Astrocyte of the hippocampus (primary cell): ENCODE measurements at regions not wholly inside any gene's neighbourhood (a gene's known extent, or its start where the extent isn't known, plus 50 kb on each side); places are given as distances from the start of the nearest gene placed in this dataset.
A peak's percentile ranks its signal among the peaks of the same experiment; 100 is the strongest.

ENCODE experiments used
- DNase-seq: peaks from one replicate; pipeline ENCODE4 v3.0.0; 2011; ENCODE audit warnings: low read depth, low spot score

- no peak for DNase-seq
These were observed 61.6 kb downstream of the LSM5 start for GRCh38 chr7:32428546-32428945.

- DNase-seq, result peak; percentile 96
These were observed 62.4 kb downstream of the LSM5 start for GRCh38 chr7:32427769-32428291.

DNA sequence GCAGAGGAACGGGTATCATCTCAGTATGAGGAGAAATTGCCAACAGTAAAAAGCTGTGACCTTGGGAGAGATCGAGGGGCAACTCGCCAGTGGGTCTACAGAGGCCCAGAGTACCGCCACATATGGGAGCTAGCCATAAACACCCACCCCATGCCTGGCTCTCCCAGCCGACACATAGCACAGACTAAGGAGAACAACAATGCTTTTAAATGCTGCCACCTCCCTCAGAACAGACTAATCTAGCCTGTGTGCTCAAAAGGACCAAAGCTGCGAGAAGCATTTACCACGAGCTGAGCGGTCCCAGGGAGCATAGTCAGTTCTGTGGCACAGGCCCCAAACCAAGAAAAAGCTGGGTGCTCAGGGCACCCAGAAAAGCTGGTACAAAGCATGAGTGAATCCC lies 73.3 kb downstream of the LSM5 start:
- DNase-seq, result no peak

DNA sequence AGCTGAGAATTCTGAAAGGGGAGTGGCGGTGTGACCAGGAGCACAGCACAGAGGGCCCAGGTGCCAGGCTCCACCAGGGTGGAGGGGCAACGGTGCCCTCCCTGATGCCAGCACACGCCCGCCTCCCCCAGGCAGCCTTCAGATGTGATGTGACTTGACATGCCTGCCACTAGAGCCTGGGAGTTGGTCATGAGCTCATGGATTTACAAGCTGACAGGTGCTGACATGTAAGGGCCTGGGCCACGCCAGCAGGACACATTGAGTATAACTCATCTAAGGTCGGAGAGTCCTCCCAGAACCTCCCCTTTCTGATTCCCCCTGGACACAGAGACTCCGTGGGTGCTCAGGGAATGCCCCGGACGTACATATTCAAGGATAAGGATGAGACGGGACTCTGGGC lies 74.2 kb downstream of the LSM5 start:
- DNase-seq, result no peak

DNA sequence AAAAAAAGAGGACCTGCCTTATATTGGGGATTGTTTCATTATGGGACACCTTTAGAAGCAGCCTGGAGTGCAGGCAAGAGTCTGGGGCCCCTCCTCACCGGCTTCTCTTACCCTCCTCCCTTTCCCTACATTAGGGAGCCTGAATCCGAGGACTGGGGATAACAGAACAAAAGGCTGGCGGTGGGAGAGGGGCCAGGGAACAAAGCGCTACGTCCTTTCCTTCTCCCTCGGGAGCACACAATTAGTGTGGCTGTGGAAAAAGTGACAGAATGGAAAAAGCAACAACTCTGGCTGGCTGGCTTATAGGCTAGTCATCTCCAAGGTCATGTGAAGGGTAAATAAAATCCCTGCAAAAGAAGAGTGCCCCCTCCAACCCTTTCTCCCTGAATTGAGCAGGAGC lies 74.7 kb downstream of the LSM5 start:
- DNase-seq, result no peak

- no peak for DNase-seq
These were observed 77.7 kb downstream of the LSM5 start for GRCh38 chr7:32412471-32412870.

DNA sequence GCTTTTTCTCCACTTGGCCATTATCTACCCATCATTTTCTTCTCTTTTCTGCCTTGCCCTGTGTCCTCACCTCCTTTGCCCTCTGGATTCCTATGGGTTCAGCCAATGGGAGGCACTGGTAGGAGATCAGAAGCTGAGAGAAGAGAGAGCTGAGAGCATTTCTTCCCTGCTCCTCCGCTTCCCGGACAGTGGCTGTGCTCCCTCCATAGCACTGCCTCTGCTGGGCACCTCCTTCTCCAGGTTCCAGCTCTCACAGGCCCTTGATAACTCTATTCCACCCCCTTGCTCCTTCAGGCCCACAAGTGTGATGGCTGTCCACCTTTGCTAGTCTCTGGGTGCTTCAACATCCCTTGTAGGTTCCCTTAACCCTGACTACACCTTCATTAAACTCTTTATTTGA lies 79.6 kb downstream of the LSM5 start:
- no peak for DNase-seq

- no peak for DNase-seq
These were observed 83.8 kb downstream of the LSM5 start for GRCh38 chr7:32406386-32406785.

DNA sequence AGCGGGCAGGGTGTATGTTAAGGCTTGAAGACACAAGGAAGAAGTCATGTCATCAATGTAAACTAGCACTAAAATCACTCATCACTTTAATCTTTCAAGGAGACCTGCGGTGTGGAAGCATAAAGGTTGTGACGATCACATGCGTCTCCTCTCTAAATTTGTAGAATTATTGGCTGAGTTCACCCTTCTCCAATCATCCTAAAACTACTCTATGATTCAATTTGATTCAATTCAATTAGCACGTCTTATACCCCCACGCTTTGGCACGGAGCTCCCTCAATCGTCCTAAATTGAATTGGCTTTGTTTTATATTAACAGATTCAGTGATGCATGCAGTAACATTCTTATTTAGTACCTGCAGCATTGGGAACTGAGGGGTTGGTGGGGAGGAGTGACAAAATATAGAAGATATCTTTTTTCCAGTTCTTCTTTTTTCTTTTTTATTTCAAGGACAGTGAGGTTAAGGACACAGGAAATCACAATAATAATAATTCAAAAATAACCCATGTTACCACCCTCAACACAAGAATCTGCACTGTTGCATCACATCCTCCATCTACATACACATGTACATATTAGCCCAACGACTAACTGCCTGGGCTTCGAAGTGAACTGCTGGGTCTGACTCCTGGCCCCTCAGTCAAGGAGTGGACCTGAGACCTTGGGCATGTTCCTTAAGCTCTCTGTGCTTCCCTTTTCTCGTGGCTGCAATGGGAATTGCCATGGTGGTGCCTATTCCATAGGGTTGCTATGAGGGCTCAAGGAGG lies 86.5 kb downstream of the LSM5 start:
- no peak for DNase-seq

- DNase-seq, result no peak
These were observed 89.5 kb downstream of the LSM5 start for GRCh38 chr7:32400676-32401075.

DNA sequence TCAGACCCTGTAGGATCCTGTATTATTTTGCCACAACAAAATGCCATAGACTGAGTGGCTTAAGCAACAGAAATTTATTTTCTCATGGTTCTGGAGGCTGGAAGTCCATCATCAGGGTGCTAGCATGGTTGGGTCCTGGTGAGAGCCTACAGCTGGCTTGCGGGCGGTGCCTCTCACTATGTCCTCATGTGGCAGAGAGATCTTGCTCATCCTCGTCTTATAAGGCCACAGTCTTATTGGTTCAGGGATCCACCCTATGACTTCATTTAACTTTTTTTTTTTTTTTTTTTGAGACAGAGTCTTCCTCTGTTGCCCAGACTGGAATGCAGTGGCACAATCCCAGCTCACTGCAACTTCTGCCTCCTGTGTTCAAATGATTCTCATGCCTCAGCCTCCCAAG lies 90.9 kb downstream of the LSM5 start:
- DNase-seq, result no peak

- no peak for DNase-seq
These were observed 95.0 kb downstream of the LSM5 start for GRCh38 chr7:32395168-32395567.

GRCh38 chr7:32393861-32394260 lies 96.3 kb downstream of the LSM5 start:
- DNase-seq, result no peak

DNA sequence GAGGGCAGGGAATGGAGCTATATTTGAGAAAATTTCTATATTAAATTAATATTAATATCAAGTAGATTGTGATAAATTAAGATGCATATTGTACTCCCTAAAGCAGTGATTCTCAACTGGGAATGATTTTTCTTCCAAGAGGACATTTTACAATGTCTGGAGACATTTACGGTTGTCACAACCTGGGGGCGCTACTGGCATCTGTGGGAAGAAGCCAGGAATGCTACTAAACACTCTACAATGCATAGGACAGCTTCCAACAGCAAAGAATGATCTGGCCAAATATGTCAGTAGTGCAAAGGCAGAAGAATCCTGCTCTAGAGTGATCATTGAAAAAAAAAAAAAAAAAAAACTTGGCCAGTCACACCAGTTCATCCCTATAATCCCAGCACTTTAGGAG lies 100.0 kb downstream of the LSM5 start:
- DNase-seq, result no peak

GRCh38 chr7:32385316-32385956 lies 104.7 kb downstream of the LSM5 start:
- no peak for DNase-seq

DNA sequence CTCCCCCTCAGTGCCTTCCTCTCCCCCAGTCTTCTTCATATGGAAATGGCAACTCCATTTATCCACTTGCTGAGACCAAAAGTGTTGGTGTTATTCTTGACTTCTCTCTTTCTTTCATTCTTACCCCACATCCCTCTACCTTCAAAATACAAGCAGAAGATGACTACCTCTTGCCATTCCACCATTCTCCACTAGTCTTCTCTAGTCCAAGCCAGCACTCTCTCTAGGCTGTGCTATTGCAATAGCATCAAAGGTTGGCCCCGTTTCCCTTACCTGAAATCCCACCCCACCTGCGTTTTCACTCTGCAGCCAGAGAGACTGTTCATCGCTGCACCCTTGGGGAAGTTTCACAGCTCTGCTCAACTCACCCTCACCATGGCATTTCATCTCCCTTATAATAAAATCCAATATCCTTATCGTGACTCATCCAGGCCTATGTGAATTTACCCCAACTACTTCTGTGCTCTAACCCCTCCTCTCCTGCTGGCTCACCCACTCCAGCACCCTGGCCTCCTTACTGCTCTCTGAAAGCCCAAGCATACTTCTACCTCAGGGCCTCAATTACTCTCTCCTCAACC lies 109.1 kb downstream of the LSM5 start:
- no peak for DNase-seq

DNA sequence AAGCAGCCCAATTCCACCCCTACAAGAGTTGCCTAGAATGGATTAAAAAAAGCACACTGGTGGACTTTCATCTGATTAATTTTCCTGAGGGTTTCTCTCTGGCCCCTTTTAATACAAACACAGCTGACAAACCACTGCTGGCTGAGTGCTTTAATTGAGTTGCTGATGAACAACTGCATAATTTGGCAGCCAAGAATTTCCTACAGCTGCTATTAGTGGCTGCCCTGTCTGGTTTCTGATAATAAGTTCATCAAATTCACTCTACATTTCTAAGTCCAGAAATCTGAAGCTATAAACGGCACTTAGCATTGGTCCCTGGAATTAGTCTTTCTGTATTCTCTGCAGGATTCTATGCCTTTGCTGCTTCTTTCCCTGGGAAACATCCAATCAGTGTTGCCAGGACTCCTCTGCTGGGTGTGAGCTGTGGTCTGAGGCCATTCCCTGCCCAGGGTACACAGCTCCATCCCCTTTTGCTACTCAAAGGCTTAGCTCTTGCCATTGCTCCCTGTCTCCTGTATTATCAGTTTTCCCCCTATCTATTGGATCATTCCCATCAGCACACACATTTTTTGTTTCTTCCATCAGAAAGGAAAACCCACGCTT lies 110.6 kb downstream of the LSM5 start:
- DNase-seq, result no peak

DNA sequence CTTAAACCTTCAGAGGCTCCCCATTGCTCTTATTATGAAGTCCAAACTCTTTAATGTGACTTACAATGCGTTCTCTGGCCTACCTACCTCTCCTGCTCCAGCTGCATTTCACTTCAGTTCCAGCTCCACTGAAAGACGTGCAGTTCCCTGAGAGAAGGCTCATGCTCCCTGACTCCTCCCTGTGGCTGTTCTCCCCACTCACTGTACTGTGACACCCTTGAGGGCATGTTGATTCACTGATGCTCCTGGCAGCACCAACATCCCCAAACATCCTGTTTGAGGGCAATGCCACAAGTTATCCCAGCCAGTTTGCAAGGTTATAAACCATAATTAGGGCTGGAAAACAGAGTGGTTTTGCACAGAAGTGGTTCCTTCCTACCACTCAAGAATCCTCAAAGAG lies 111.2 kb downstream of the LSM5 start:
- DNase-seq, result no peak

DNA sequence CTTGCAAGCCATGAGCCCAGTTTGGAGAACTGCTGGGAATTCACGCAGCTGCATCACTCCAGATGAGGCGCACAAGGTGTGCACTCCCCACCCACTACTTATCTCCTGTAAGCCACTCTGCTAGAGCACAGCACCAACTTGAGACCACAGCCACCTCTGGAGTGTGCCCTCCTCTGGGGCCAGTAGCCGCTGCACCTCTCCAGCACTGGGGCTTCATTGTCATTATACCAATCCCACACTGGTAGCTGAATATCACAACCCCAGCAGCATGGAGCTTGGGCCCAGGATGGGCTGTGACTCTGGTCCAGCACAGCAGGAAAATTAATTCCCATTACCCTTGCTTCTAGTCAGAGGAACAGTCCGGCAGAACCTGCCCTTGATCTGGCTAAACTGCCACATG lies 125.6 kb downstream of the LSM5 start:
- no peak for DNase-seq

- DNase-seq, result no peak
These were observed 130.1 kb downstream of the LSM5 start for GRCh38 chr7:32360127-32360526.

GRCh38 chr7:32357535-32358277 lies 132.5 kb downstream of the LSM5 start:
- DNase-seq, result peak; percentile 22
